Breast epithelium (tissue), 3 donors: ENCODE measurements at regions not wholly inside any gene's neighbourhood (a gene's known extent, or its start where the extent isn't known, plus 50 kb on each side); places are given as distances from the start of the nearest gene placed in this dataset.

Source experiments
- POLR2A ChIP-seq: fragments of 450-650 bp; IDR thresholded peaks from one replicate; pipeline ENCODE4 v1.6.1; 2016; ENCODE audit warnings: antibody characterized with exemption, mild to moderate bottlenecking, moderate library complexity
- POLR2AphosphoS5 ChIP-seq, 3 donors: sonication (generic); formaldehyde crosslinking; IDR thresholded peaks; one replicate each; pipeline ENCODE4 v1.6.1; 2017; ENCODE audit warnings: antibody characterized with exemption in 3 of 3
- TF ChIP-seq, protein P1 (sequence below), 3 donors: fragments of 450-650 bp; IDR thresholded peaks; one replicate each; pipeline ENCODE4 v1.5.1; 2016 to 2017; ENCODE audit warnings: antibody characterized with exemption in 3 of 3, mild to moderate bottlenecking in 3 of 3, moderate library complexity in 3 of 3

DNA sequence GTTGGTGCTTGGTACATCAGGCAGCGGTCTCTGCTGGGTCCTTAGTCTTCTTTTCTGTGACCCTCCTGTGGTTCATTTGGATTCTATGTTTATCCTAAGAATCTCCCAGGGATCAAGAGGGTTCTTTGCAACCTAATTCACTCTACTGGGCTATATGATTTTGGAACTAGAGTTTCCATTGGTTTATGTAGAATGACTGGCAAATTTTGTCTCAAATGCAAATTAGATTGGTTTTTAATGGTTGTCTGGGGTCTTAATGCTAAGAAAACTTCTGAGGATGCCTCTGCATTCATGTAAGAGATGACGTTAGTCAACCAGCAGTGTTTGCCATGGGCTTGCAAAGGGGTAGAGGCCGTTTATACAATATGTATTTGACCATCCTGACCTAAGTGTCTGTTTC is 129.8 kb upstream of the ZFP64 start:
- TF ChIP-seq POLR2A (no peak), POLR2AphosphoS5 (IDR thresholded peaks at IDR 0.05) (no peak)
- TF ChIP-seq, protein P1, sequence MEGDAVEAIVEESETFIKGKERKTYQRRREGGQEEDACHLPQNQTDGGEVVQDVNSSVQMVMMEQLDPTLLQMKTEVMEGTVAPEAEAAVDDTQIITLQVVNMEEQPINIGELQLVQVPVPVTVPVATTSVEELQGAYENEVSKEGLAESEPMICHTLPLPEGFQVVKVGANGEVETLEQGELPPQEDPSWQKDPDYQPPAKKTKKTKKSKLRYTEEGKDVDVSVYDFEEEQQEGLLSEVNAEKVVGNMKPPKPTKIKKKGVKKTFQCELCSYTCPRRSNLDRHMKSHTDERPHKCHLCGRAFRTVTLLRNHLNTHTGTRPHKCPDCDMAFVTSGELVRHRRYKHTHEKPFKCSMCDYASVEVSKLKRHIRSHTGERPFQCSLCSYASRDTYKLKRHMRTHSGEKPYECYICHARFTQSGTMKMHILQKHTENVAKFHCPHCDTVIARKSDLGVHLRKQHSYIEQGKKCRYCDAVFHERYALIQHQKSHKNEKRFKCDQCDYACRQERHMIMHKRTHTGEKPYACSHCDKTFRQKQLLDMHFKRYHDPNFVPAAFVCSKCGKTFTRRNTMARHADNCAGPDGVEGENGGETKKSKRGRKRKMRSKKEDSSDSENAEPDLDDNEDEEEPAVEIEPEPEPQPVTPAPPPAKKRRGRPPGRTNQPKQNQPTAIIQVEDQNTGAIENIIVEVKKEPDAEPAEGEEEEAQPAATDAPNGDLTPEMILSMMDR (IDR thresholded peaks at IDR 0.05) = no peak
